Renal cortical epithelial cell (primary cell): ENCODE measurements at regions not wholly inside any gene's neighbourhood (a gene's known extent, or its start where the extent isn't known, plus 50 kb on each side); places are given as distances from the start of the nearest gene placed in this dataset.

Experiments
- DNase-seq: peaks from one replicate; pipeline ENCODE4 v3.0.0-alpha.2; 2011; ENCODE audit warnings: low read depth

GRCh38 chr5:174287761-174288160 is 242.3 kb downstream of the NSG2 start:
- no peak for DNase-seq

GRCh38 chr5:174288439-174288838 is 242.9 kb downstream of the NSG2 start:
- no peak for DNase-seq

- no peak for DNase-seq
Observed at GRCh38 chr5:174291162-174291561, 245.7 kb downstream of the NSG2 start.

- no peak for DNase-seq
Observed at GRCh38 chr5:174292348-174292747, 246.8 kb downstream of the NSG2 start.

GRCh38 chr5:174293006-174293405 is 247.5 kb downstream of the NSG2 start:
- DNase-seq, result no peak

- no peak for DNase-seq
Observed at GRCh38 chr5:174293481-174293880, 248.0 kb downstream of the NSG2 start.

GRCh38 chr5:174294891-174295620 is 249.6 kb downstream of the NSG2 start:
- no peak for DNase-seq

- DNase-seq, result no peak
Observed at GRCh38 chr5:174295702-174296436, 250.4 kb downstream of the NSG2 start.

GRCh38 chr5:174300118-174300940 is 254.8 kb downstream of the NSG2 start:
- DNase-seq, result no peak

GRCh38 chr5:174300941-174301761 is 255.6 kb downstream of the NSG2 start:
- no peak for DNase-seq

GRCh38 chr5:174301848-174302625 is 256.5 kb downstream of the NSG2 start:
- no peak for DNase-seq

- DNase-seq, result no peak
Observed at GRCh38 chr5:174303035-174303434, 257.5 kb downstream of the NSG2 start.

- no peak for DNase-seq
Observed at GRCh38 chr5:174303437-174304045, 258.0 kb downstream of the NSG2 start.

- no peak for DNase-seq
Observed at GRCh38 chr5:174305241-174305681, 259.8 kb downstream of the NSG2 start.

- no peak for DNase-seq
Observed at GRCh38 chr5:174306345-174307030, 261.0 kb downstream of the NSG2 start.

- no peak for DNase-seq
Observed at GRCh38 chr5:174307031-174307408, 261.5 kb downstream of the NSG2 start.

- DNase-seq, result no peak
Observed at GRCh38 chr5:174307656-174308271, 262.3 kb downstream of the NSG2 start.

- DNase-seq, result no peak
Observed at GRCh38 chr5:174309131-174309795, 263.8 kb downstream of the NSG2 start.

GRCh38 chr5:174310243-174310642 is 264.7 kb downstream of the NSG2 start:
- DNase-seq, result no peak
